C4-2B (cell line): ENCODE measurements at regions not wholly inside any gene's neighbourhood (a gene's known extent, or its start where the extent isn't known, plus 50 kb on each side); places are given as distances from the start of the nearest gene placed in this dataset.

Source experiments
- CTCF ChIP-seq: fragments of 450-650 bp; conservative IDR thresholded peaks from 2 replicates; pipeline ENCODE4 v1.5.1; 2017; ENCODE audit warnings: mild to moderate bottlenecking
- ZFX ChIP-seq: fragments of 450-650 bp; IDR thresholded peaks from 2 replicates; pipeline ENCODE4 v1.6.1; 2017

DNA sequence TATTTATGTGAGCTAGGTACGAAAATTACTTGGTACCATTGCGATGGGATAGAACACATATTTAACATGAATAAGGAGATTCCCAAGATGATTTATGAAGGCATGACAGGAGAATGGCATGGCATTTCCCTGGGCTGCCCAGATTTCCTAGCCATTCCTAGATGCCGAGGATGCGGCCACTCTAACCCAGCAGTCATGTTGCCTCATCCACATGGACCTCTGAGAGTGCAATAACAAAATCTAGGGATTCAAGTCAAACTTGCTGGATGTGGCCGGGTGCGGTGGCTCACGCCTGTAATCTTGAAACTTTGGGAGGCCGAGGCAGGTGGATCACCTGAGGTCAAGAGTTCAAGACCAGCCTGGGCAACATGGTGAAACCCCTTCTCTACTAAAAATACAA is 110.8 kb upstream of the ARL4C start:
- TF ChIP-seq ZFX (no peak), CTCF (no peak)
